GOT3 (cell line): ENCODE measurements at regions not wholly inside any gene's neighbourhood (a gene's known extent, or its start where the extent isn't known, plus 50 kb on each side); places are given as distances from the start of the nearest gene placed in this dataset.
"Not testable (repeated sequence)": the region's sequence is repeated elsewhere in the genome, so short reads cannot be mapped to it uniquely, and the experiment has no call there.

Experiments
- DNase-seq: peaks from one replicate; lab custom pipeline; 2025; ENCODE audit warnings: mixed read lengths; lab: John Stamatoyannopoulos, UW

- no peak for DNase-seq
Observed at GRCh38 chr3:177783338-177783737, 586.1 kb upstream of the TBL1XR1 start.

- DNase-seq, result no peak
Observed at GRCh38 chr3:177783767-177784166, 586.5 kb upstream of the TBL1XR1 start.

GRCh38 chr3:177787279-177788041 lies 590.2 kb upstream of the TBL1XR1 start:
- no peak for DNase-seq

GRCh38 chr3:177789500-177789899 lies 592.2 kb upstream of the TBL1XR1 start:
- no peak for DNase-seq

- no peak for DNase-seq
Observed at GRCh38 chr3:177792311-177793030, 595.2 kb upstream of the TBL1XR1 start.

- DNase-seq, result no peak
Observed at GRCh38 chr3:177793451-177793850, 596.2 kb upstream of the TBL1XR1 start.

- no peak for DNase-seq
Observed at GRCh38 chr3:177795216-177795615, 597.9 kb upstream of the TBL1XR1 start.

GRCh38 chr3:177795859-177796258 lies 598.6 kb upstream of the TBL1XR1 start:
- DNase-seq, result no peak

- DNase-seq, result not testable (repeated sequence)
Observed at GRCh38 chr3:177800147-177800546, 602.9 kb upstream of the TBL1XR1 start.

GRCh38 chr3:177800561-177800960 lies 603.3 kb upstream of the TBL1XR1 start:
- DNase-seq, result no peak

- DNase-seq, result no peak
Observed at GRCh38 chr3:177802151-177802900, 605.0 kb upstream of the TBL1XR1 start.

- no peak for DNase-seq
Observed at GRCh38 chr3:177803500-177803899, 606.2 kb upstream of the TBL1XR1 start.

GRCh38 chr3:177804032-177804431 lies 606.8 kb upstream of the TBL1XR1 start:
- DNase-seq, result no peak

GRCh38 chr3:177804646-177805045 lies 607.4 kb upstream of the TBL1XR1 start:
- DNase-seq, result no peak

GRCh38 chr3:177807150-177807875 lies 610.0 kb upstream of the TBL1XR1 start:
- no peak for DNase-seq

GRCh38 chr3:177808928-177809478 lies 611.7 kb upstream of the TBL1XR1 start:
- DNase-seq, result not testable (repeated sequence)

- DNase-seq, result no peak
Observed at GRCh38 chr3:177810162-177810623, 612.9 kb upstream of the TBL1XR1 start.

- no peak for DNase-seq
Observed at GRCh38 chr3:177811112-177811511, 613.8 kb upstream of the TBL1XR1 start.

- DNase-seq, result no peak
Observed at GRCh38 chr3:177811835-177812234, 614.6 kb upstream of the TBL1XR1 start.

- DNase-seq, result no peak
Observed at GRCh38 chr3:177812492-177812891, 615.2 kb upstream of the TBL1XR1 start.

GRCh38 chr3:177813322-177813721 lies 616.0 kb upstream of the TBL1XR1 start:
- no peak for DNase-seq
